ES-I3 (cell line): ENCODE measurements at regions not wholly inside any gene's neighbourhood (a gene's known extent, or its start where the extent isn't known, plus 50 kb on each side); places are given as distances from the start of the nearest gene placed in this dataset.
"Not testable (repeated sequence)": the region's sequence is repeated elsewhere in the genome, so short reads cannot be mapped to it uniquely, and the experiment has no call there.

Experiments
- H3K36me3 ChIP-seq: 2 replicates; pipeline ENCODE4 v1.6.1; 2013; ENCODE audit warnings: mild to moderate bottlenecking, low read length, control low read depth, moderate library complexity; ENCODE audit not compliant: insufficient read depth
- H3K4me1 ChIP-seq: 2 replicates; pipeline ENCODE4 v1.6.1; 2013; ENCODE audit warnings: mild to moderate bottlenecking, control low read depth, low read length; ENCODE audit not compliant: insufficient read depth
- H3K9ac ChIP-seq: 2 replicates; pipeline ENCODE4 v1.6.1; 2013; ENCODE audit warnings: low read depth, mild to moderate bottlenecking, low read length, moderate library complexity
- H3K9me3 ChIP-seq: 2 replicates; pipeline ENCODE4 v1.6.1; 2013; ENCODE audit warnings: mild to moderate bottlenecking, low read length, moderate library complexity; ENCODE audit not compliant: control insufficient read depth, insufficient read depth

GRCh38 chr16:79839466-79840341, 239.2 kb upstream of the MAF start:
- no peaks in the 10 kb centered on the region for H3K4me1 ChIP-seq

GRCh38 chr16:79838496-79839259, 238.1 kb upstream of the MAF start:
- Histone ChIP-seq H3K4me1 (no peaks in the 10 kb centered on the region), H3K9ac (no peak overlapping the region), H3K9me3 (no peaks in the 10 kb centered on the region), H3K36me3 (no peaks in the 10 kb centered on the region)

More at GRCh38 chr16:79839466-79840341, 239.2 kb upstream of the MAF start:
- H3K9ac ChIP-seq, result no peak overlapping the region
- H3K36me3 ChIP-seq, result no peaks in the 10 kb centered on the region
- H3K9me3 ChIP-seq, result no peaks in the 10 kb centered on the region

GRCh38 chr16:79836144-79836543, 235.6 kb upstream of the MAF start:
- no peak overlapping the region for H3K9ac ChIP-seq
- no peaks in the 10 kb centered on the region for H3K36me3 ChIP-seq
- H3K9me3 ChIP-seq, result no peaks in the 10 kb centered on the region
- no peaks in the 10 kb centered on the region for H3K4me1 ChIP-seq

GRCh38 chr16:79835194-79835593, 234.7 kb upstream of the MAF start:
- no peak overlapping the region for H3K9ac ChIP-seq
- no peaks in the 10 kb centered on the region for H3K36me3 ChIP-seq
- no peaks in the 10 kb centered on the region for H3K4me1 ChIP-seq
- no peaks in the 10 kb centered on the region for H3K9me3 ChIP-seq

- no peaks in the 10 kb centered on the region for H3K4me1 ChIP-seq
- no peaks in the 10 kb centered on the region for H3K9me3 ChIP-seq
- no peaks in the 10 kb centered on the region for H3K36me3 ChIP-seq
- H3K9ac ChIP-seq, result no peak overlapping the region
Measured at GRCh38 chr16:79834720-79835119, 234.2 kb upstream of the MAF start.

GRCh38 chr16:79834003-79834402, 233.5 kb upstream of the MAF start:
- H3K4me1 ChIP-seq, H3K9ac ChIP-seq, H3K9me3 ChIP-seq, H3K36me3 ChIP-seq: not testable (repeated sequence)

GRCh38 chr16:79833559-79833958, 233.0 kb upstream of the MAF start:
- no peaks in the 10 kb centered on the region for H3K9me3 ChIP-seq
- H3K4me1 ChIP-seq, result no peaks in the 10 kb centered on the region
- H3K36me3 ChIP-seq, result no peaks in the 10 kb centered on the region

GRCh38 chr16:79826732-79827475, 226.4 kb upstream of the MAF start:
- no peaks in the 10 kb centered on the region for H3K36me3 ChIP-seq
- H3K4me1 ChIP-seq, result no peaks in the 10 kb centered on the region
- no peaks in the 10 kb centered on the region for H3K9me3 ChIP-seq
- H3K9ac ChIP-seq, result no peak overlapping the region

More at GRCh38 chr16:79833559-79833958, 233.0 kb upstream of the MAF start:
- no peak overlapping the region for H3K9ac ChIP-seq

GRCh38 chr16:79825002-79825401, 224.5 kb upstream of the MAF start:
- Histone ChIP-seq H3K36me3 (no peaks in the 10 kb centered on the region), H3K9me3 (no peaks in the 10 kb centered on the region), H3K4me1 (no peaks in the 10 kb centered on the region)

GRCh38 chr16:79823639-79824038, 223.1 kb upstream of the MAF start:
- H3K9ac ChIP-seq, result no peak overlapping the region
- H3K4me1 ChIP-seq, result no peaks in the 10 kb centered on the region
- no peaks in the 10 kb centered on the region for H3K9me3 ChIP-seq
- H3K36me3 ChIP-seq, result no peaks in the 10 kb centered on the region

More at GRCh38 chr16:79825002-79825401, 224.5 kb upstream of the MAF start:
- no peak overlapping the region for H3K9ac ChIP-seq

GRCh38 chr16:79821911-79822310, 221.4 kb upstream of the MAF start:
- Histone ChIP-seq H3K9ac (no peak overlapping the region), H3K4me1 (no peaks in the 10 kb centered on the region), H3K9me3 (no peaks in the 10 kb centered on the region), H3K36me3 (no peaks in the 10 kb centered on the region)

- Histone ChIP-seq H3K9ac (no peak overlapping the region), H3K4me1 (no peaks in the 10 kb centered on the region), H3K36me3 (no peaks in the 10 kb centered on the region), H3K9me3 (no peaks in the 10 kb centered on the region; the same call in 1 of the 2 replicates)
Measured at GRCh38 chr16:79816081-79816497, 215.6 kb upstream of the MAF start.

- Histone ChIP-seq H3K9ac (no peak overlapping the region), H3K4me1 (peaks cover 4% of the 10 kb centered on the region; the same call in 1 of the 2 replicates), H3K36me3 (no peaks in the 10 kb centered on the region), H3K9me3 (no peaks in the 10 kb centered on the region; the same call in 1 of the 2 replicates)
Measured at GRCh38 chr16:79815049-79815448, 214.5 kb upstream of the MAF start.

GRCh38 chr16:79814124-79814523, 213.6 kb upstream of the MAF start:
- Histone ChIP-seq H3K9ac (no peak overlapping the region), H3K36me3 (no peaks in the 10 kb centered on the region), H3K4me1 (peaks cover 4% of the 10 kb centered on the region; the same call in 1 of the 2 replicates), H3K9me3 (no peaks in the 10 kb centered on the region; the same call in 1 of the 2 replicates)
